ENCODE measurements at regions not wholly inside any gene's neighbourhood (a gene's known extent, or its start where the extent isn't known, plus 50 kb on each side); places are given as distances from the start of the nearest gene placed in this dataset.

DNA sequence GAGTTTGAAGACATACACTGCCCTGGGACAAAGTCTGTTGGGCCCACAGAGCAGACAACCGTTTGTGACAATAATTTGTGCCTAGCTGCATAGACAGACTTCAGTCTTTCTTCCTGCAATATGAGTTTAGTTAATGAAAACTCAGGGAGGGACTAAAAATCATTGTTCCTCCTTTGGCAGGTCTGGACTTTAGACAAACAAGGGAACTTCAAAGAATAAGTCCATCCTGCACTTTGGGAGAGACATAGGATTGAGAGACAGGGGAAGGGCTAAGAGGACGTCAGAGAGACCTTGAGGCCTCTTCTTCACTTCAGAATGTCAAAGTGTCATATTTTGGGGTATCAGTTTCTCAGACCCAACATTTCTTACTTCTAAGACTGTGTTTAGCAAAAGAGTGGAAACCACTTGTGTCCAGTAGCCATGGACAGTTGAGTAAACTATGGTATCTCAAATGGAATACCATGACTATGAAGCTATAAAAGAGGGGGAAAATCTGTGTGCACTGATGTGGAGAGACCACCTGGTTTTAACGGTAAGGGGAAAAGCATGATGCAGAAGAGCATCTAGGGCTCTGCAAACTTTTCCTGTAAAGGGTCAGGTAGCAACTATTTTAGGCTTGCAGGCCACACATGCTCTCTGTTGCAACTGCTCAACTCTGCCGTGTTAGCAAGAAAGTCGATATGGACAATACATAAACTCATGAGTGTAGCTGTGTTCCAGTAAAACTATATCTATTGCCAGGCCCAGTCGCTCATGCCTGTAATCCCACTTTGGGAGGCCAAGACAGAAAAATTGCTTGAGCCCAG, 217.8 kb upstream of the SH3BP4 start:
- TF ChIP-seq CTCF (IDR thresholded peaks at IDR 0.05; ENCODE audit: low read length) (no peak), EZH2 (IDR thresholded peaks at IDR 0.05; ENCODE audit: borderline replicate concordance, low read length) (no peak)

Data from OCI-LY1 (cell line).